Upper lobe of left lung (tissue), 4 donors: ENCODE measurements at regions not wholly inside any gene's neighbourhood (a gene's known extent, or its start where the extent isn't known, plus 50 kb on each side); places are given as distances from the start of the nearest gene placed in this dataset.
"Not testable (repeated sequence)": the region's sequence is repeated elsewhere in the genome, so short reads cannot be mapped to it uniquely, and the experiment has no call there.

Source experiments
- CTCF ChIP-seq, 6 experiments: fragments of 450-650 bp in 4 of 6; fragments of 200-600 bp in 2 of 6; sonication (generic) in 2 of 6; IDR thresholded peaks; one replicate each; pipeline ENCODE4 v1.5.1; 2016 to 2019; ENCODE audit warnings: antibody characterized with exemption in 6 of 6
- EP300 ChIP-seq, 4 donors: sonication (generic); formaldehyde crosslinking; IDR thresholded peaks; one replicate each; pipeline ENCODE4 v1.5.1; 2017; ENCODE audit warnings: antibody characterized with exemption in 4 of 4, control low read depth in 2 of 4
- POLR2A ChIP-seq, 4 donors: fragments of 450-650 bp; IDR thresholded peaks; one replicate each; pipeline ENCODE4 v1.5.1; 2016 to 2017; ENCODE audit warnings: antibody characterized with exemption in 4 of 4, mild to moderate bottlenecking in 2 of 4

DNA sequence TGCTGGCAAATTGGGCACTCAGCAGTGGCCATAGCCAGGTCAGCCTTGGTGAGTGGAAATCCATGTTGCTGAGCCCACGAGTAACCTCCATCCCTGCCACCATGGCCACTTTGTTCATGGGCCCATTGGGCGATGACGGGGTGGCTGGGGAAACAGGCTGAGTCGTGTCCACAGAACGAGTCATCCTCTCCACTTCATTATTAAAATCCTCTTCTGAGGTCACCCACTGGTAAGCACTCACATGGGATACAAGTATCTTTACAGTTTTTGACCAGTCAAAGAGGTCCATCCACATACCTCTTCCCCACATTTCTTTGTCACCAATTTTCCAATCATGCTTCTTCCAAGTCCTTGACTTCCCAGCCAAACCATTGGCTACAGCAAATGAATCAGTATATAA lies 742.4 kb upstream of the RGMB start:
- TF ChIP-seq POLR2A, EP300, CTCF (IDR thresholded peaks at IDR 0.05): not testable (repeated sequence)
